ENCODE measurements at regions not wholly inside any gene's neighbourhood (a gene's known extent, or its start where the extent isn't known, plus 50 kb on each side); places are given as distances from the start of the nearest gene placed in this dataset.
"Not testable (repeated sequence)": the region's sequence is repeated elsewhere in the genome, so short reads cannot be mapped to it uniquely, and the experiment has no call there.

DNA sequence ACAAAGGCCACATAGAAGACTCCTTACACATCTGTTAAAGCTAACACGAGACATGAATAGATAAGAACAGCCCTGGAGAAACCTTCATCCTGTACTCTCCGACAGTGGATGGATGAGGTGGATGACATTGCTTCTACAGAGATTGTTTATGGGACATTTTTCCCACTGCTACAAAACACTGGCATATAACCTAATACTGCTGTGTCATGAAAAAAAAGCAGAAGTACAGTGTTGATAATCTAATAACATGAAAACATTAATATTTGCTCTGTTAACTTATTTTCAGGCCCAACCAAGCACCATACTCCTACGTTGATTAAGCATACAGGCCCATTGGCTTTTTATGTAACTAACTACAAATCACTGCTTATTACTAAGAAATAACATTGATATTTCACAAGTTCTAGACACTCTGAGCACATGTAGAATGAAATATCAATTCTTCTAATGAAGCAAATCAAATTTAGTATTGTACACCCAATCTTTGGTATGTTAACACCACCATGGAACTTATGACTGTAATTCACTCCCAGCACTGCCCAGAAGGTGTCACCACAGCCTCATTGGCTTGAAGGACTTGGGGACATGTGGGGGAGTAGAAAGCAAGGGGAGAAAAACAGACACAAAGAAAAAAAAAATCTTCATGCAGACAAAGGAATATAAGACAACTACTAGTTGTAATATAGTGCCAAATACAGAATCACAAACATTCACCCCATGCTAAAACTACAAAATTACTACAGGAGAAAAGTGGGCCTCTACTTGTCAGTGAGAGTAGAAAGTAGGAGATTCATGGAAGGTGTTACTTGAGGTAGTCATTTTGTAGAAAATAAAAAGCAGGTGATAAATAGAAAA is 330.0 kb upstream of the PMFBP1 start:
- no peak for DNase-seq

DNA sequence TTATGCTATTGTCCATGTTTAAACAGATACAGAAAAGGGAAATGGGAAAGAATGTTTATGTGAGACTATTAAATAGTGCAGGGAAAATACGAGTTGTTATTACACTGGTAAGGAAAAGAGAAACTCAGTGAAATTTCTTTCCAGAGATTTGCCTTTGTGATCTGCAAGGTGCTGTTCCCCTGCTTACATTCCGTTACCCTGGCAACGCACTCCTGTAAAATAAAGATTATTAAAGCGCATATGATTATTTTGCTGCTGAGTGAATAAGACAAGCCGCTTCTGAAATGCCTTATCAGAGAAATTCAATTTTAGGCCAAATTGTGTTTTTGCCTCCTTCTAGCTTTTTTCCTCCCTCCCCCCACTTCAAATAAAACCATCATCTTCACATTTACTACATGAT is 328.6 kb upstream of the PMFBP1 start:
- DNase-seq: no peak

DNA sequence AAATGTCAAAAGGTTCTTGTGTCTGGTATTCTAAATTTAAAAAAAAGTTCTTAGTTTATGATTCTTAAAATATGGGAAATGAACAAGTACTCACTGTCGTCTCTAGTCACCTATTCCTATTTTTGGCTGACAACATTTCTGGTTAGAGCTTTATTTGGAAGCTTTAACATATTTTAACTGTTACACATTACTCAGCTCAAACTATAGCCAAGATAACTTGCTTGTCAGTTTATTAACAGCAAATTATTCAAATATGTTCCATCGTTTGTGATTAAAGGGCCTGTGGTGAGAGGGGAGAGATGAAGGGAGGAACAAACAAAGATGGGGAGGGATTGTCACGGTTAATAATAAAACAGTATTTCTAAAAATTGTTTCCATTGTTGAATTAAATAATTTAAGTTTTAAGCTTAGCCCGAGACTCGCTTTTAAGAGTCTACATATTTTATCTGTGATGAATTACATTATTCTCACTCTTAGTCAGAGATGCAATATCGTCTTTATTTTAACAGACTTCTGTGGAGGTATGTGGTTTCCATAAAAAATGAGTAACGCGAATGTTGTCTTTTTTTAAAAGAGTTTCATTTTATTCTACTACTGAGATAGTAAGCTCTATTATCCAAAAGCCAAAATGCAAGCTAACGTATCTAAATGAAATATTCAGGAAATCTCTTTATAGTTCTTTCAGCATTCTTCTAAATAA is 321.9 kb upstream of the PMFBP1 start:
- no peak for DNase-seq

DNA sequence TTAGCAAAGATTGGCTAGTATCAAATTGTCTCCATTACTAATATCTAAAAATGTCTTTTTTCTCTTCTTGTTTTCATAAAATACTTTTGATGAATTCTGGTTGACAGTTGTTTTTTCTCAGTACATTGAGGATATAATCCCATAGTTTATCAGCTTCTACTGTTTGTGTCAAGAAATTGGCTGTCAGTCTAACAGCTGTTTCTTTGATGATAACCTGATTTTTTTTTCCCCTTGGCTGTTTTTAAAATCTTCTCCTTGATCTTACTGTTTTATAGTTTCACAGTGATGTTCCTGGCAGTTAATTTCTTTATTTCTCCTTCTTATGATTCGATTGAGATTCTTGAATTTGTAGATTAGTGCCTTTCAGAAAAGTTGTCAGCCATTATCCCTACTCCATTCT is 315.3 kb upstream of the PMFBP1 start:
- no peak for DNase-seq

DNA sequence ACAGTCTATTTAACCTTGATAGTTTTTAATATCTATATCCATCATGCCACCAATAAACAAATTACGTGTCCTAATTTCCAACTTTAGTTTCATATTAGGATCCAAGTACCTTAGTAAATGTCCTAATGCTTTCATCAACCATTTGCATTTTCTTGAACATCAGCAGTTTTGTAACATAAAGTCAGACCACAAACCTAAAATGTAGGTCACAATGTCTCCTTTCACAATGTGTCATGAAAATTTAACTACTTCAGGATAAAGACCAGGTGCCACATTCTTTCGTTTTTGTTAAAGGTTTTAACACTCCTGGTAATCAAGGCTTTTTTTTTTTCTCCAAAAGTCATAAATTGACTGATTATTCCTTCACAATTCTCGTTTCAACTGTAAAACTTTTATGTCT is 310.7 kb upstream of the PMFBP1 start:
- DNase-seq: peak; percentile 23

DNA sequence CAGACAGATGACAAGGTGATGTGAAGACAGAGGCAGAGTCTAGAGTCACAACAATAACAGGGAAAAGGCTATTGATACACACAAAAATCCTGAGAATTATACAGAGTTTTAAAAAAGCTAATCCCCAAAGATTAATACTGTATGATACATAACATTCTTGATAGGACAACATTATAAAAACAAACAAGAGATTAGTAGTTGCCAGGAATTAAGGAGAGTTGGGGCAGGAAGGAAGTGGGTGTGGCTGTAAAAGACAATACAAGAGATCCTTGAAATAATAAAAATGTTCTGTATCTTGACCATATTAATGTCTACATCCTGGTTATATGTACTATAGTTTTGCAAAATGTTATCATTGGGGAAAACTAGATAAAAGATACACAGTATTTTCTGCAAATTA is 309.5 kb upstream of the PMFBP1 start:
- no peak for DNase-seq

DNA sequence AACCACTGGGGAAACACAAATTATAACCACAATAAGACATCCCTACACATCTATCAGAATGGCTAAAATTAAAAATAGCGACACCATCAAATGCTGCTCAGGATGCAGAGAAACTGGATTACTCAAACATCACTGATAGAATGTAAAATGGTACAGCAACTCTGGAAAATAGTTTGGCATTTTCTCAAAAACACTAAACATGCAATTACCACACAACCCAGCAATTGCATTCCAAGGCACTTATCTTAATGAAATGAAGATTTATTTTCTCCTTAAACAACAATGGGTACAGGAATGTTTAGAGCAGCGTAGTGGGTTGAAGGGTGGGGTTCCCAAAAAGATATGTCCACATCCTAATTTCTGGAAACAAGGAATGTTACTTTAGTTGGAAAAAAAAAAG is 309.0 kb upstream of the PMFBP1 start:
- DNase-seq: no peak

DNA sequence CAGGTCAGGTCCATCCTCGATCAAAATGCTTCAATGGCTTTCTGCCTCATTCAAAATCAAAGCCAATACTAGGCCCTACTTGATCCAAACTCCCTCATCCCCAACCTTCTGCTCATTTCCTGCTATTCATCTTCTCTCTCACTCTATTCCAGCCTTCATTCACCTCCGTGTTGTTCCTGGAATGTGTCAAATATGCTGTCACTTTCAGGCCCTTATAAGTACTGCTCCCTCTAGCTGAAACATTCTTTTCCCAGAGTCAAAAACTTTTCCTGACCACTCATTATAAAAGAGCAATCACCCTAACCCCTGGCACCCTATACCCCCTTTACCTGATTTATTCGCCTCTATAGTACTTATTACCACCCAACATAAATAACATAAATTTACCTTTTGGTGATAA is 303.7 kb upstream of the PMFBP1 start:
- DNase-seq: no peak

DNA sequence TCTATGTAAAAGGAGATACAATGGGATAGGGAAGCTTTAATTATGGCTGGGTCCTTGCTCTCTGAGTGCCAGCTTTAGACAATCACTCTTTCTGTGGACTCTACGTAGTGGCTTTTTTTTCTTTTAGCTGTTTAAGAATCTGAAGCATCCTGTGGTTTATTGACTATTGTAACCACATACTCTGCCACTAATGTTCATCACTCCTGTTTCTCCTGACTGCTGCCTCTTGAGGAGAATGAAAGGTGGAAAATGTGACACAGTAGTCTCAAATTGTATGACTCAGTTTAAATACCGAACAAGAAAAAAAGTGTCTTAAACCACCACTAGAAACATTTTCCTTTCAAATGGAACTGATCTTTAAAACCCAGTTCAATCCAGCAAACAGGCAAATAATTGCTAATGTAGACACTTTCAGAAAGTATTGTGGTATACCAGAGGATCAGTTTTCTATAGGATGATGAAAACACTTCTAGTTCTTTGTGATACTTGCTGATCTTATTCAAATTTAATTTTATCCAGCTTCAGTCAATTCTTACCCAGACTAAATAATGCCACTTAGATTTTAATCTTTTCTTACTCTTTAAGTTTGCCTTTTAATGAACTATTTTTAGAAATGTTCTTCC is 302.7 kb upstream of the PMFBP1 start:
- DNase-seq: no peak

DNA sequence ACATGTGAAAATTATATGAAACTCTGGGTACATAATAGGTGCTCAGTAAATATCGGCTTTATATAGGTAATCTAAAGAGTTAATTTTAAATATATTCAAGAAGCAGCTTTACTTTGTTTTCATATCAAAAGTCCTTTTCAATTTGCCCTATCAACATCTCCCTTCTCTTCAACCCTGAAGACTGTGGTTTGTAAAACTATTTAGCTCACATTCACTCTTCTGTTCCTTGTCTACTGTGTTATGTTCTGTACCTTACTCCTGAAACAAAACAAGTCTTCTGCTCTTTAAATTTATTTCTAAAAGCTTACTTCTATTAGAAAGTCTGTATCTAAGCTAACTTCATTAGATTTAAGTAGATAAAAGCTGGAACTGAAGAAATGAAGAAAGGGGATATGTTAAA is 301.7 kb upstream of the PMFBP1 start:
- DNase-seq: no peak

DNA sequence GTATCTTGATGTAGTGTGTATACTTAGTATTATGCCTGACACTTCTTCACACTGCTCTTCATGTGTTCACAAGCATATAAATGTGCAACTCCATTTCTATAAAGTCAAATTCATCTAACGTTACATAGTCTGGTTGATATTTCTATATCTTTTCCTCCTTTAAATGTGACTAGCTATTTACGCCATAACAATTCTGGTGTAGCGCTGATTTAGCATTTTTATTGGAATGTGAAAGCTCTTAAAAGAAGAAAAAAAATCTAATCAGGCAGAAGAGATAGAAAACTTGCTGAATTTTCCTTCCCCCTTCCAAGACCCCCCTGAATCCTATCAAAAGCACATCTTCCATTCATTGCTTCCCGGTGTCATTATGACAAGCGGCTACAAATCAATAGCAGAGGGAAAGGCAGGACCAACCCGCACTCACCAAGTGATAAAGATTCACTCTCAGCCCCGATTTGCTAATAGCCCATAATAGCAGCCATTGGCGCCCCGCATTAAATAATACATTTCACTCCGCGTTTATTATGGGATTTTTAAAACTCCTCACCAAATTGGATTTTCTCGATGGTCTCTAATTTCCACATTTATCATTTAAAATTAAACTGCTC is 299.5 kb upstream of the PMFBP1 start:
- no peak for DNase-seq

DNA sequence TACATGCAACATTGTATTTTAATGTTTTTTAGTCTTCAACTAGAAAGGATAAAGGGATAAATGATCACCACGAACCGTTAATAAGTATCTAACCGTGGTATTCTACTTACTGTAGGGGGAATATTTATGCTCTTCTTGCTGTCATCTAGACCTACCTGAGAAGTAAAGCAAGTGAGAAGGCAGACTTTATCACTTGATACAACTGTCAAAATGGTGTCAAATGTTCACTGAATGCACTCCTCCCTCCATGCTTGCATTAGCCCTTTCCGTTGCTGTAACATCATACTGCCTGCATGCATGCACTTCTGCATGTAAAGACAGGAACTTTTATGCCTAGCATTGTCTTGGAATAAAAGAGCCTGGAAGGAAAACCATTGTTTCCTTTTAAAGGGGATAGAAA is 298.6 kb upstream of the PMFBP1 start:
- no peak for DNase-seq

DNA sequence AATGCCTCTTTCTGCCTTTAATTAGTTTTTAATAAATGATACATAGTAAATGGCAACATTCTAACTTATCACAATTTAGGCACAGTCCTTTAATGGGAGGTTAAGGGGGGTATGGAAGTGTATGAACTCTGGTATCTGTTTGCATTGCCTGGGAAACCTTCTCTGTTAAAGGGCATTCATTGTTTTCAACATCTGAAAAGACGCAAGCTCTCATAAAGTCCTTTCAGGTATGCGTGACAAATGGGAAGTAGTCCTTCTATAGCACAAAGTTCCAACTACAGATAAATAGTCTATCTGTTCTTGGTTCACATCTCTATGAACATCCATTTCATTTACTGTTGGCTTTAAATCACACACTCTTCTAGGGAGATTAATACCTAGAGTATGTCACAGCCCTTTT is 298.0 kb upstream of the PMFBP1 start:
- no peak for DNase-seq

DNA sequence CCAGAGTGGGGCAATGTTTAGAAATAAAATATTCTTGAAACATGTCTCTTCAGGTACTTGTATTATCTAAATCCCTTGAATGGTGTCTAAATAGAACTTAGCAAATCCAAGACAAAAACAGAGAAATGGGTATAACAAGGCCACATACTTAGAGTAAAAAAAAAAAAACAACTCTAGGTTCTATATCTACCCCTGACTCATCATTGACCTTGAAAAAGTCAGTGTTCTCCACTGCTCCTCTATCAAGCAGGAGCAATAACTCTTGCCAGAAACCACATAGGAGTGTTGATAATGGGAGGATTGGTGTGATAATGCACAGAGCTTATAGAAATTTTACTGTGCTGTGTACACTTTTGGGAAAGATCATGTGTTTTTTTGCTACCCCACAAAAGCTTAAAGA is 296.6 kb upstream of the PMFBP1 start:
- no peak for DNase-seq

DNA sequence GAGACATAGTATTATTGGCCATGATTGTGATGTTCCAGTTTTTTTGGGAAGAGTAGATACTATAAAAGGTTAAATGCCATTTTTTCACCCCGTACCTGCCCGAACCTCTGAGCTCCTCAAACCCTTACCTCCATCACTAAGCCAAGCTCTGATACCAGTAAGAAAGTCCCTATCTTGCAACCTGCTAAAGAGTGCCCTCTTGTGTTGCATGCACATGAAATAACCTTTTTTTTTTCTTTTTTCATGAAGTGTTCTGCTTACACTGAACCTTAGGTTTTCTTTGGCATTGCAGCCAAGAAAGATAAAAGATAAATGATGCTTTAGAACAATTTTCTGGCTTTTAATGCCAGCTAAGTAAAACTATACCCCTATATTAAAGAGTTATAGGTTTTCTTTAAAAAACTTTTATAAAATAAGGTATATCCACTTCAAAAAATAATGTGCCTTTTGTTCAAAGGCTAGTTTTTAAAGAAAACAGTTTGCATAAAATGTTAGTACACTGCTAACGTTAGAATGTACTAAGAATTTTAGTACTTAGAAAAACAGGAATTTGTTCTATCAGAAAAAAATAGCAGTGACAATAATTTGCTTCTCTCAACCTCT is 295.3 kb upstream of the PMFBP1 start:
- DNase-seq: no peak

DNA sequence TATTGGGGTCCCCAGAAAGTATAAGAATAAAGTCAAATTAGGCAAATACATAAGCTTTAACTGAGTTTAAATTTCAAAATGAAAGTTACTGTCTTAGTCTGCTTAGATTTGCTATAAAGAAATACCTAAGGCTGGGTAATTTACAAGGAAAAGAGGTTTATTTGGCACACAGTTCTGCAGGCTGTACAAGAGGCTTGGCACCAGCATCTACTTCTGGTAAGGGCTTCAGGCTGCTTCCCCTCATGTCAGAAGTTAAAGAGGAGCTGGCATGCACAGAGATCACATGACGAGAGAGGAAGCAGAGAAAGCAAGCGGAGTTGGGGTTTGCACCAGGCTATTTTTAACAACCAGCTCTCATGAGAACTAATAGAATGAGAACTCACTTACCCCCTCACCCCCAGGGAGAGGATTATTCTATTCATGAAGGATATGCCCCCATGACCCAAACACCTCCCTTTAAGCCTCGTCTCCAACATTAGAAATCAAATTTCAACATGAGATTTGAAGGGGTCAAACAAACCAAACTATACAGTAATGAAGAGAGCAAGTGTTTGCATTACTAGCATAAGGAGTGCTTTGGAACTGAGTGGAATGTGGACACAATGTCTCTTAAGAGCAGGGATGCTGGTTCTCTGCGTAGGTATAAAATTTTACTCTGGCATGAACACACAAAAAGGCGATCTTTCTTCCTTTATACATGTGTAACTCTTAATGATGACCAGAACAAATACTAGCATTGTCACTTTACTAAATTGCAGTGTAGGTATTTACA is 292.8 kb upstream of the PMFBP1 start:
- no peak for DNase-seq

DNA sequence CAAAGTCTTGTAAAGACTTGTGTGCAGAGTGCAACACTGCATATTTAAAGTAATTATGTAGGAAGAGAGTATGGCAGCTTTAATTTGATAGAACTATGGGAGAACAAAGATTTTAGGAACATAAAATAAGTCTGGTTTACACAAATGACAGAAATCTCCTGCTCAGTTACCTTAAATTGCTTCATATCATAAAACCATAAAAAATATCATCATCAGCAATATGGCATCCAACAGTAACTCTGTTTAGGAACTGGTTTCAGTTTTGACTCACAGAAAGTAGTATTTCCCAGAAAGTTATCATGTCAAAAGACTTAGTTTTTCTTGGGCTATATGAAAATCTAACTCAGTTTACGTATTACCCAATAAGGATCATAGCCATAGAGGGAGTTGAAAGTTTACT is 292.1 kb upstream of the PMFBP1 start:
- DNase-seq: no peak

DNA sequence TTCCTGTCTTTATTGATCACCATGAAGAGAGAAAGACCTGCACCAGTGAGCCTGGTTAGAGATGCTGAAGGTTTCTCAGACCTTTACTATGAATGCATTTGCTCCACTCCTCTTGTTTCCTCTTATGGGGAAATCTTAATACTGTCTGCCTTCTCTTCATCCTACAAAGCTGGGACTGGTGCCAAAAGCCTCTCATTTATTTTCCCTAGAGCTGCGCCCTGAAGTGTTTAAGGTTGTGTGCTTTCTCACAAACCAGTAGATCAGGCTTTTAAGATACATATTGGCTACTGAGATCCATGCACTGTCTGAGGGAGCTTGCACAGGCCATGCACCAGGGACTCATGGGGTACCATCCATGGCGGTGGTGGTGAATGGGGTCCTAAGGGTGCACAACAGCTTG is 286.1 kb upstream of the PMFBP1 start:
- no peak for DNase-seq

DNA sequence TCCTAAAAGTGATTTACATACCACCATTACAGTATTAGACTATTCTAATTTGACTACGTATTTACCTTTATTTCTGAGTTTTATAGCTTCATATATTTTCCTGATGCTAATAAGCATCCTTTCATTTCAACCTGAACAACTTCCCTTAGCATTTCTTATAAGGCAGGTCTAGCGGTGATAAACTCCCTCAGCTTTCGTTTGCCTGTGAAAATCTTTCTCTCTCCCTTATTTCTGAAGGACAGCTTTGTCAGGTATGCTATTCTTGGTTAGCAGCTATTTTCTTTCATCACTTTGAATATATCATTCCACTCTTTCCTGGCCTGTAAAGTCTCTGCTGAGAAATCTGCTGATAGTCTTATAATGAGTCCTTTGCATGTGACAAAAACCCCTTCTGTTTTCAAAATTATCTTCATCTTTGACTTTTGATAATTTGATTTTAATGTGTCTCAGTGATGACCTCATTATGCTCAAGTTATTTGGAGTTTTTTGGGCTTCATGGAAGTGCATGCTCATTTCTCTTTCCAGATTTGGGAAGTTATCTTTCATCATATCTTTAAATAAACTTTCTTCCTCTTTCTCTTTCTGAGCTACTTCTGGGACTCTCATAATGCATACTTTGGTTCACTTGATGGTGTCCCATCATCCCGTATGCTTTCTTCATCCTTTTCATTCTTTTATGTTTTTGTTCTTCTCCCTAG is 285.4 kb upstream of the PMFBP1 start:
- no peak for DNase-seq

DNA sequence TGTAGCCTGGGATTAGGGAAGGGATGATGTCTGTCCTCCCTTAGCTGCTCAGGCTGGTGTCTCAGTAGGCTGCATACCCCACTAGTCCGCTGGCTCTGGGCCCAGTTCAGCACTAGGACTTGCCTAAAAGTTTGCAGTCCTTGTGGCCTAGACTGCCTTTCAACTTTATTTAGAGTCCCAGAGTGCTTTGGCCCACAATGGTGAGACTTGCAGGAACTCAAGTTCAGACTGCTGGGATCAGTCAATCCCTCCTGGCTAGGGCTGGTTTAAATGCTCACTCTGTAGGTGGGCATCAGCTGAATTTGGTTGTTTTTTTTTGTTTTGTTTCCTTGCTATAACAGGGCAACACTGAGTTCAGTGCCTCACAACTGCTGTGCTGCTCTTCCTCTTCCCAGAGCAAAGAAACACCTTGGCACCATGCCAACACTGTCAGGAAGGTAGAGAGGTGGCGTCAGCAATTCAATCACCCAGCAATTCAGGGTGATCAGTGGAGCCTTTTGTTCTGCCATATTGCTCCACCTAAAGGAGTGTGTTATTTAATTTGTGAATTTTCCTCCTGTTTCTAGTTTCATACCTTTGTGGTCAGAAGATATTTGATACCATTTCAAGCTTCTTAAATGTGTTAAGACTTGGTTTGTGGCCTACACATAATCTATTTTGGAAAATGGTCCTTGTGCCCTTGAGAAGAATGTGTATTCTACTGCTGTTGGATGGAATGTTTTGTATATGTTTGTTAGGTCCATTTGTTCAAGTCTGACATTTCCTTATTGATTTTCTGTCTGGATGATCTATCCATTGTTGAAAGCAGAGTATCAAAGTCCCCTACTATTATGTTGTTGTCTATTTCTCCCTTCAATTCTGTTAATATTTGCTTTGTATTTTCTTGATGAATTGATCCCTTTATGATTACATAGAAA is 284.0 kb upstream of the PMFBP1 start:
- no peak for DNase-seq

DNA sequence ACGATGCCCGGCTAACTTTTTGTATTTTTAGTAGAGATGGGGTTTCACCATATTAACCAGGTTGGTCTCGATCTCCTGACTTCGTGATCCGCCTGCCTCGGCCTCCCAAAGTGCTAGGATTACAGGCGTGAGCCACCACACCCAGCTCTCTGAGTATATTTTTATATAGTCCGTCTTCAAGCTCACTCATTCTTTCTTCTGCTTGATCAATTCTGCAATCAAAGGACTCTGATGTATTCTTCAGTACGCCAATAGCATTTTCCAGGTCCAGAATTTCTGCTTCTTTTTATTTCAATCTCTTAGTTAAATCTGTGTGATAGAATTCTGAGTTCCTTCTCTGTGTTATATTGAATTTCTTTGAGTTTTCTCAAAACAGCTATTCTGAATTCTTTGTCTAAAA is 281.9 kb upstream of the PMFBP1 start:
- not testable (repeated sequence) for DNase-seq

All from central memory CD4-positive, alpha-beta T cell (primary cell).